ENCODE measurements at regions not wholly inside any gene's neighbourhood (a gene's known extent, or its start where the extent isn't known, plus 50 kb on each side); places are given as distances from the start of the nearest gene placed in this dataset.

DNA sequence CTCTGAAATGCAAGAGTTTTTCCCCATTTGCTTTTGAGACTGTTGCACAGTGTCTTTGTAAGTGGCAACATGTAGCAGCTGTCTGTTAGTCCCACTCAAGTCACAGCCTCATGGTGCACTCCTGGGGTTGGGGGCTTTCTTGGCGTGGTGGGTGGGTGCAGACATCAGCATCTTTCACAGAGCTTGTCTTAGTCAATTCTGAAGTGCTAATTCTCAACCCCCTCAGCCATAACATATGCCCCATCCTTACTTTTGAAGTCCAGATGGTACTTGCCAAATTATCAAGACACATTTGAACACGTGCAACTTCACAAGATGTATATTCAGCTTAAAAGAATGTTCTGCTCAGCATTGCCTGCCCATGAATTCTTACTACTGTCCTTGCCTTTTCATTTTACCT is 87.1 kb downstream of the VCAM1 start:
- TF ChIP-seq POLR2A (IDR thresholded peaks at IDR 0.05; ENCODE audit: low read depth, low read length): no peak
- no peak for TF ChIP-seq PAX5 (IDR thresholded peaks at IDR 0.05; ENCODE audit: insufficient read depth, low read length, severe bottlenecking)
- TF ChIP-seq SPI1 (IDR thresholded peaks at IDR 0.05; ENCODE audit: low read depth, low read length): no peak
